HG03565 (cell line): ENCODE measurements at regions not wholly inside any gene's neighbourhood (a gene's known extent, or its start where the extent isn't known, plus 50 kb on each side); places are given as distances from the start of the nearest gene placed in this dataset.

Experiments
- ATAC-seq: cut with Tn5 transposase; IDR thresholded peaks from one replicate; pipeline ENCODE4 v1.9.1; 2021; ENCODE audit warnings: mild to moderate bottlenecking, moderate library complexity; ENCODE audit not compliant: unreplicated experiment

DNA sequence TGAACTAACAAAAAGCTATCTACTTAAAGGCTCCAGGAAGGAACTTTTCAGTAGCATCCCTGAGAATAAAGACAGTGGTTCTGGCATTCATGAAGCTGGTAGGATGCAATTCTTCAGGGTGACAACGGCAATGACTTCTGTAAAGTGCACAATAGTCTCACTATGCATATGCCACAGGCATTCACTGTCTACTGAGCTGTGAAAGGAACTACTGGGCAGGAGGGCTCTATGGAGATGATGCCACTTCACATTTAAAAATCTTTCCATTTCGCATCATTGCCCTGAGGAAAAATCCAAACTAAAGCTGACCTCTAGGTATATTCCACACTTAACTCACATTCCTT is 2020.6 kb upstream of the PCDH20 start:
- ATAC-seq: no peak

DNA sequence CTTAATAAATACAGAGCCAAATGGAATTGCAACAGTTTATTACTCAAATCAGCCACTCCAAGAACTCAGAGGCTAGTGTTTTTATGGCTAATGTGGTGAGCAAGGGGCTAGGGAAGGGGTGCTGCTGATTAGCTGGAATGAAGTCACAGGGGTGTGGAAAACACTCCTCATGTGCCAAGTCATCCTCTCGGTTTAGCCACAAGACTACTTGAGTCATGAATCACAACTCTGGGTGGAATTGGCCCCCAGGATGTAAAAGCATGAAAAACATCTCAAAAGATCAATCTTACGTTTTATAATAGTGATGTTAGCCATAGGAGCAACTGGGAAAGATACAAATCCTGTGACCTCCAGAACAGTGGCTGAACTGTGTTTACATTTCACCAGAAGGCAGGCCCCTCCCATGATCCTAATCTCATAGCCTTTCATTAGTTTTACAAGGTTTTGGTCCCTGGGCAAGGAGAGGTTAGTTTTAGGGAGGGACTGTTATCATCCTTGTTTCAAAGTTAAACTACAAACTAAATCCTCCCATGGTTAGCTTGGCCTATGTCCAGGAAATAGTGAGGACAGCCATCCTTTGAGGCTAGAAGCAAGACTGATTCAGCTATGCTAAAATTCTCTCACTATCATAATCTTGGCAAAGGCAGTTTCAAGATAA is 2020.1 kb upstream of the PCDH20 start:
- ATAC-seq: no peak

DNA sequence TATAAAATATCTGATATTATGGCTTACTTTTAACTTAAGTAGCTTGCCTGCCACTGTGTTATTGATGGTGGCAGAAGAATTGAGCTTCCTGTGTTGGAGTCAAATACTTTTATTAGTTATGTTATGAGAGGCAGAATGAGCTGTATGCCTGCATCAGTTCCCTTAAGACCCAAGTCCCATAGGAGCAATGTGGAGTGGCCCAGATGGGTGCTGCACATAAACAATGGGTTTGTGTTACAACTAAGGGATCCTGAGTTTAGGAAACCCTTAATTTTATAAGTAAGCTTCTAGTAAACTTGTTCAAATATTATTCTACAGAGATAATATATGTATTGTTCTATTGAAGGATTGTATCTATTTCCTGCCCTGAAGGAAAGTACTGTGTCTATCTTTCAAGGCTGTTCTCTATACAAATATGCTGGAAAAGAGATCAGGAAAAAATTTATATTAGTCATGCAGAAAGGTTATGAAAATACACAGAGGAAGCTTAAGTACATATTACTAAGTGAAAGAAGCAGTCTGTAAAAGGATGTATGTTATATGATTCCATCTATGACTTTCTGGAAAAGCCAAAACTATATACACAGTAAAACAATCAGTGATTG is 2018.0 kb upstream of the PCDH20 start:
- ATAC-seq: no peak

DNA sequence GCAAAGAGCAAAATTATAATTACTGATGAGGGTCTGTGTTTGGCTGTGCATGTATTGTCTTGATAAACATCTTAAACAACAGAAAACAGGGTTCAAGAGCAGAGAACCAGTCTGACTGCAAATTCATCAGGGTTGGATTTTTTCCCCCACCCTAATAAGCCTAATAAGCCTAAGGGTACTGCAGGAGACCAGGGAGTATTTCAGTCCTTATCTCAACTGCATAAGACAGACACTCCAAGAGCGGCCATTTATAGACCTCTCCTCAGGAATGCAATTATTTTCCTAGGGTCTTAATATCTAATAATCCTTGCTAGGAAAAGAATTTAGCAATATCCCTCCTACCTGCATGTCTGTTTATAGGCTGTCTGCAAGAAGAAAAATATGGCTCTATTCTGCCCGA is 2011.5 kb upstream of the PCDH20 start:
- ATAC-seq: no peak

DNA sequence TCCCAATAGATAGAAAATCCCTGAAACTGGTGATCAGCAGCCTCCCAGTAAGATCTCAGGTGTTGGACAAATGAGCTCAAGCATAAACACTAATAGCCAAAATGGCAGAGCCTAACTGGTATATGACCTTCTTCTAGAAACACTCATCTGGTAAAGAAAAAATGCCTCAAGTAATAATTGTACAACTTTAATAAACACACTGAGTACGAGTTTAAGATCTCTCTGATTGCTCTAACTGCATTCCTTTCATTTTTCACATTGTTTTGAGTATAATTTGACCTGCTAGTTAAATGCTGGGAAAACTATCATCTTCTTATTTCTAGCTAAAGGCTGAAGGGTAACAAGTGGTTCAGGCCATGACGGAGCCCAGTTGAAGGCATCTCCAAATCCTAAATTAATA is 2009.5 kb upstream of the PCDH20 start:
- ATAC-seq: no peak

DNA sequence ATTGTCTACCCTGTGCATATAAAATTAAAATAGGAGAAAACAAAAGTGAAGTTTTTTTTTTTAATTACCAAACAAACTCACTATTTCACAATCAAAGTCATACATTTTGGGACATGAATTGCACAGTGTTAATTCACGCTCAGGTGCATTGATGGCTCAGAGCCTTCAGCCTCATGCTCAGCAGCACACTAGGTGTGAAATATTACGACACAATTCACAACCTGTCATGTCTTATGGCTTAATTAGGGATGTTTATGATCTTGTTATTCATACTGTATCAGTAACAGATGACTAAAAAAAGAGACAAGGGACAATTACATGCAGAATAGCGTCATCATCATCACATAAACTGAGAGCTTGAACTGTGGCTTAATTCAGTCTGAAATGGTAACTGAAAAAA is 2005.5 kb upstream of the PCDH20 start:
- no peak for ATAC-seq

DNA sequence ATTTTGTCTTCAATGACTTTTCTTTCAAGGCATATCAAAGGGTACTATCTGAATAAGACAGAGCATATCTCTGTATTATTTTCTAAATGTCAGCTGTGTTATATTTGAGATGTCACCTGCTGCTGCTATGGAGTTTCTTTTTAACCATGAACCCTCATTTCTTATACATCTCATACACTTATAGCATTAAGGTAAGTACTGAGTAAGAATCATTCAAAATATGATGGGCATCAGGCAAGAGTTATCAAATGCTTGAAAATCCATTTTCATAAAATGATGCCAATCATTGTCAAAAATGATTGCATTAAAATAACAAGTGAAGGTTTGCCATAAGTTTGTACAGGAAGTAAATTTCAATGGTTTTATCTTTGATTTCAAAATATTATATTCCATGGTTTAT is 2005.0 kb upstream of the PCDH20 start:
- ATAC-seq: no peak

DNA sequence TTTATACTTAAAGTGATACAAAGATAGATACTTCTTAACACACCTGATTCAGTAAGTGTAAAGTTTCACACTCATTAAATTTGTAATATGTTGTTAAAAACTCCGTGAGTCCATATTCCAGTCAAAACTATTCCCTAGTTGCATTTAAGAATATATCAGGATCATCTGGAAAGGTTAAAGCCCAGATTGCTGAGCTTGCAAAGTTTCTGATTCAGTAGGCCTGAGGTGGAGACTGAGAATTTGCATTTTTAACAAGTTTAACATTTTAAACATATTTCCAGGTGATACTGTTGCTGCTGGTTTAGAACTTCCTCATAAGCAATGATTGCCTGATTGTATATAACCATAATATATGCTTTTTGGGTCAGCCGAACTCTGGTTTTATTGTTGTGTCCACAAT is 1998.6 kb upstream of the PCDH20 start:
- ATAC-seq: no peak

DNA sequence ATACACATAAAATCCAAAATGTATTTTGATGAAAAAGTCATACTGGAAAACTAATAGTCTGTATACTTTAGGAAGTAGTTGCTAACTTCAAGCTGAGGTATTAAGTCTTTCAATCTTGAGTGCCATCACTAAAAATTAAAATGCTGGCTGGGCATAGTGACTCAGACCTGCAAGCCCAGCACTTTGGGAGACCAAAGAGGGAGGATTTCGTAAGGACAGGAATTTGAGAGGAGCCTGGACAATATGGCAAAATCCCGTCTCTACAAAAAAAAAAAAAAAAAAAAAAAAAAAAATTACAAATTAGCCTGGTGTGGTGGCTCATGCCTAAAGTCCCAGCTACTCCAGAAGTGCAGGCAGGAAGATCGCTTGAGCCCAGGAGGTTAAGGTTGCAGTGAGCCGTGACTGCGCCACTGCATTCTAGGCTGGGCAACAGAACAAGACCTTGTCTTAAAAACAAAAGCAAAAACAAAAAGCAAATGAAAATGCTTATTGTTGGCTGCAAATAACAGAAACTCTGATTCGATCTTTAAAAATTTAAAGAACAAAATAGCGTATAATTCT is 1994.2 kb upstream of the PCDH20 start:
- ATAC-seq: no peak

DNA sequence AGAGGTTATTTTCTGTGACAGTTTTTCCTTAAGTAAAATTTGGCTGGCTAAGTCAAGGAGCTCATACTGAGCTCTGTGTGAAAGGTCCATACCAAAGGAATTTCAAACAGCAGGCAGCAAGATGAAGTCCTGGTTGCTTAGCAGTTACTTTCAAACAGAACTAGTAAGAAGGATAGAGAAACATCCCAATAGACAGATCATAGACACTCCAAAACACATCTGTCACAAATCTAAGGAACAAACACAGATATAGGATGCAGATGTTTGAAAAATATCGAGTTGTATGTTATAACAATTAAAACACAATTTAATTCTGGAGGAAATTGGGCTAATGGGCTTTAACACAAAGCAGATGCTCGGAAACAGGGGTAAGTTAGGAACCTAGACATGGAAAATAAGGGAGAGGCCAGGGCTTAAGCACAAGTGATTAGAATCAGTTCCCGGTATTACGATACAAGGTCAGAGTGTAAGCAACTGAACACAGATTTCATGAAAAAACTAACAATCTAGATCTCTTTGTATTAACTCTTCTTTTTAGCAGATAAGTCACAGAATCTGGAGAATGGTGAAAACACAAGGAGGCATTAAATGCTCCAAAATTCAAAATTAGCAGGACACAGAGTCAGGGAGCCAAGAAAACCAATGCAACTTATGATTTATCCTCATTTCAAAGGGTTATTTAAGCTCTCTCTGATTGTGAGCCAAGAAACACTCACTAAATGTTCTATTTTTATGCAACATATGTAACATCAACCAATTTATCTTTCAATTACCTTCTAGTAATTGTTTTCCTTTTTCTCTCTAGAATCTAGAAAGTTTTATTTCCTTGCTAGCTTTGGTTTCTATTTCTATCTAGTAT is 1992.9 kb upstream of the PCDH20 start:
- ATAC-seq: no peak

DNA sequence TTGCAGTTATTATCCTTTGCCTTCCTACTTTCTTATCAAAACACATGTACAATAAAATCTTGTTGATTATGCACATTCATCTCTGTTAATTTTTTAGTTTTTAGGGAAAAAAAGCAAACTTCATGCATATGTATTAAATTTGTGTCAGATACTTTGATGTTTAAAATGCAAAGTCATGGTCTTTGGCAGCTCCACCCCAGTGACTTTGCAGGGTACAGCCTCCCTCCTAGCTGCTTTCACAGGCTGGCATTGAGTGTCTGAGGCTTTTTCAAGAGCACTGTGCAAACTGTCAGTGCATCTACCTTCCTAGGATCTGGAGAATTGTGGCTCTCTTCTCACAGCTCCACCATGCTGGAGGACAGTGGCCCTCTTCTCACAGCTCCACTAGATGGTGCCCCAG is 1988.1 kb upstream of the PCDH20 start:
- ATAC-seq: no peak

DNA sequence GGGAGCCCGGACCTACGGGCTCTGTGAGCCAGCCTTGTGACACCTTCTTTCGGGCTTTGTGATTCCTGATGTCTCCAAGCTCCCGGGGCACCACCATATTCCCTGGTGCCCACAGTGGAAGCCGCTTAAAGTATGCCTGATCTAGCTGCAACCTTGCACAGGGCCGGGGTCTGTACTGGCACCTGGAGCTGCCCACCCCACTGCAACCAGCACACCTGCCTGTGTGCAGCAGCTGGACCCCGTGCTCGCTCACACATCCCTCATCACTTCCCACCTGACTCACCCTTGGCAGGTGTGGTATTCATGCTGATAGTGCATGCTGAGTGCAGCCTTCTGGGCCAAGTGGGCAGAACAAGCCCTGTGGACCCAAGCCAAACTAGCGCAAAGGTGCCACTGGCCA is 1981.1 kb upstream of the PCDH20 start:
- no peak for ATAC-seq

DNA sequence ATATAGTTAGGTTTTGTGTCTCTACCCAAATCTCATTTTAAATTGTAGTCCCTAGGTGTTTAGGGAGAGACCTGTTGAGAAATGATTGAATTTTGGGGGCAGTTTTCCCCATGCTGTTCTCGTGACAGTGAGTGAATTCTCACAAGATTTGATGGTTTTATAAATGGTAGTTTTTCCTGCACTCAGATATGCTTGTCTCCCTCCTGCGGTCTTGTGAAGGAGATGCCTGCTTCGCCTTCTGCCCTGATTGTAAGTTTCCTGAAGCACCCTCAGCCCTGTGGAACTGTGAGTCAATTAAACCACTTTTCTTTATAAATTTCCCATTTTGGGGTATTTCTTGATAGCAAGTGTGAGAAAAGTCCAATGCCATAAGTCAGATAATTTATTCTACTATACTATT is 1977.5 kb upstream of the PCDH20 start:
- ATAC-seq: no peak

DNA sequence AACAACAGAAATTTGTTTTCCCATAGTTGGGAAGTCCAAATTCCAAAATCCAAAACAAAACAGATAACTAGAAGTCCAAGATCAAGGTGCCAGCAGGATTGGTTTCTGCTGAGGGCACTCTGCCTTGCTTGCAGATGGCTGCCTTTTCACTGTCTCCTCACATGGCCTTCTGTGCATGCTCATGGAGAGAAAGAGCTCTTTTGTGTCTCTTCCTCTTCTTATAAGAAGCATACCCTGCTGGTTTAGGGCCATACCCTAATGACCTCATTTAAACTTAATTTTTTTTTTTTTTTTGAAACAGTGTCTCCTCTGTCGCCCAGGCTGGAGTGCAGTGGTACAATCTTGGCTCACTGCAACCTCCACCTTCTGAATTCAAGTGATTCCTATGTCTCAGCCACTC is 1974.1 kb upstream of the PCDH20 start:
- no peak for ATAC-seq

DNA sequence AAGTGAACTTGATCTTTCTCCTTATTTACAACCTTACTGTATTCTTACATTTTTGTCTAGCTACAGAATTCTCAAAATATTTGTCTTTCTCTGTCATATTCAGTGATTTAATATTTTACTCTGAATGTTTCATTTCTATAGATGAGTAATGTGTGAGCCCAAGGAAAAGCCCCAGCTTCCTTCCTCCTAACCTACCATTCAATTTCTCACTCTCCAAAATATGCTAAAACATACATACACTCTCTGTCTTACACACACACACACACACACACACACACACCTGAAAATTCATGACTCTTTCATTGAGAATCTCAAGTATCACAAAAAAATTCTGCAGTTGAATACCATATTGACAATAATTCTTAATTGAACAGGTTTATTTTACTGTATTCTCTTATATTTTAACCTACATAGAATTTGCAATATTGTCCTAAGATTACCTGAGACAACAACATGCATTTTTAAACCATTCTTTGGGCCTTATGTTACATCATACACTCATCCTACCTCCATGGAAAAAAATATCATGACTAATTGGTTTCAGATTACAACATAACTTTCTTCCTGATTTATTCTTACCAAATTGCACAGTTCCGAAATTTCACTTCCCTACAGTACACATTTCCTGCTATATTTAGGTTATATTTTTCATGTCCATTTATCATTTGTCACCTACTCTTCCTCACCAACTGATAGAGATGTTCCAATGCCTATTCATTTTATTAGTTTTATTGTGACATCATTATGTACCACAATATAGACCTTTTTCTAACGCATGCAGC is 1965.6 kb upstream of the PCDH20 start:
- ATAC-seq: no peak

DNA sequence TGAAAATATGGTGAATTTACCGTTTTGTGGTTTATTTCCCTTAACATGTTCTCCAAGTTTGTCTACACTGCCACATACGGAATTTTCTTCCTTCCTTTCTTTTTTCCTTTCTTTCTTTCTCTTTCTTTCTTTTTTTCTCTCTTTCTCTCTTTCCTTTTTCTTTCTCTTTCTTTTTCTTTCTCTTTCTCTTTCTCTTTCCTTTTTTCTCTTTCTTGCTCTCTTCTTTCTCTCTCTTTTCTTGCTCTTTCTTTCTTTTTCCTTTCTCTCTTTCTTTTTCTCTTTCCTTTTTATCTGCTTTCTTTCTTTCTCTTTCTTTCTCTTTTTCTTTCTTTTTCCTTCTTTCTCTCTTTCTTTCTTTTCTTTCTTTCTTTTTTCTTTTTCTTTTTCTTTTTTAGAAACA is 1962.3 kb upstream of the PCDH20 start:
- ATAC-seq: no peak

DNA sequence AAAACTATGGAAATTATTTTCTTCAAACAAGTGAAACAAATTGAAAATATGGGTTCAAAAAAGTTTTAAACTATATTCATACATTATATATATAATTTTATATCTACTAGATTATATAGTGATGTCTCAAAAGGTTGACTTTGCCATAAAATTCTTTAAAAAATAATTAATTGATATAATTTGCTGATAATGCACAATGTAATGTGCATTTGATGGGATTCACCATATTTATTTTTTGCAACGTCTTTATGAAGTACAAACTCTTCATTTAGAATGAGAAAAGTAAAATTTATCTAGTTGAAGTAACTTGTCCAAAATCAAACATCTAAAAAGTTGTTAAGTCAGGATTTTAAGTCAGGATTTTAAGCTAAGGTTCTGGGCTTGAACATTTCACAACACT is 1954.5 kb upstream of the PCDH20 start:
- ATAC-seq: no peak

DNA sequence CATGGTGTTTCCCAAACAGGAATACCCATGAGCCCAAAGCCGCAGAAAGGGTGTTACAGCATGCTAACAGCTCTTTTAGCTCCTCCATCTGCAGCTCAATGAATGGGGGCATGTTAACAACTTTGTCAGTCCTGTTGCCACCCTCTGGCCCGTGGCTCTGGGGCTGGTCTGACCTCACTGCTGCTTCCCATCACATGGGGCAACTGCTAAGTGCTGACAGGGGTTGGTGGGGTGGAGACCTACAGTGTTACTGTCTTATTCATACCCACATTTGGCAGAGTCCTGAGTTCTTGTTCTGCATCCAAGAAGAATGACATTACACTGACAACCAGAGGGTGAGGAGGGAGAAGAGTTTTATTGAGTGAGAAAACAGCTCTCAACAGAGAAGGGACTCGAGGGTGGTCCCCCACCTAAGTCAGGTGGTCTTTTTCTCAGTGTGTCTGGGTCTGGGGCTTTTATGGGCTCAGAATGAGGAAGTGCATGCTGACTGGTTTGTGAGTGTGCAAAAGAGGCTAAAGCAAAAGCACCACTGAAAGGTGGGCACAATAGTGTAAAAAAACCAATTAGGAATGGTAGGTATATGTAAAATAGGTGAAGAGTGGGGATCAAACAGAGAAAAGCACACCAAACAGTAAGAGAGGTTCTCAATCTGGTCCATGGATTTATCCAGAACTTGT is 1952.0 kb upstream of the PCDH20 start:
- no peak for ATAC-seq

DNA sequence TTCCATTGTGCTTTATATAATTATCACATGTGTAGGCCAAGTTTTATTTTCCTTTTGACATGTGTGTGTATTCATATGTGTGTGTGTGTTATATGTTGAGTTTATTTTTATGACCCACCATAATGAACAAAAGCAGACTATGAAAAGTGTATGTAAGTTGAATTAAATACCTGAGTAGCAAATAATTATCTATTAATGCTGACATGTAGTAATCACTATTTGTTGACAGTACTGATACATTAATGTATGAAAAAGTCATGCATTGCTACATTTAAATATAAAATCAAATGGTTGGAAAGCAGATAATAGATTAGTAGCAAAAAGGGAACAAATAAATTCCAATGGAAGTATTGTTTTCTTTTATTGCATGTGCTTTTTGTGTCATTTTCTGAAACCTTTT is 1948.5 kb upstream of the PCDH20 start:
- ATAC-seq: no peak

DNA sequence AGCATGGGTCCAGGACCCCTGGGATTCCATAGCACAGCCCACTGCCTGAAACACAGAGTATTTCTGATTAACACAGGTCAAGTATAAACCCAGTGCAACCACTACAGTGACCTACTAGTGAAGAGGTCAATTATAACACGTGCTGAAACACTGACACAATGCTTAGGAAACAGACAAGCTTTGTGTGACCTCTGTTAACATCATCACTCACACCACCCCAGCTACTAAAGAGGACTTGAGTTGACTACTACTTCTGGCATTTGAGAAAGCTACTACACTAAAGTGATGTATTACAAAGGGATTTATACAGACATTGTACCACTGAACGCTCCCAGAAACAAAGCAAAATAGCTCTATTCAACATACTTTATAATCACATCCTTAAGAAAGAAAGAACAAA is 1935.9 kb upstream of the PCDH20 start:
- ATAC-seq: no peak

DNA sequence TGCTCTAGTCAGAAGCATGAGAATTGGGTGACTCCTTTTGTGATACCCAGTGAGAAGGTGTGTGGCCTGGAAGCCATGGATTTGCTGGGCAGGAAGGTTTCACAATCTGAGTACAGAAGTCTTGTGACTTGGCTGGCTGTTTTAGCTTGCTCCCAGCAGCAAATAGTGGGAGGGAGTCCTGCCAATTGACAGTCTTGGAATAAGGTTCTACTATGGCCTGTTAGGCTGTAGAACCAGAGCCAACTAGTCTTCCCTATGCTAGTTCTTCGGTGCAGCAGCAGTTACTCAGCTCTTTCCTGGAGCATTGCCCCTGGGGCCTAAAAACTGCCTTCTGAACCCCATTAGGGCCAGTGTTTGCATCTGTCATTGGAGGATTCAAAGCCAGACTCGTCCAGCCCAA is 1935.4 kb upstream of the PCDH20 start:
- ATAC-seq: no peak
